Esophagus muscularis mucosa (tissue), 3 donors: ENCODE measurements at regions not wholly inside any gene's neighbourhood (a gene's known extent, or its start where the extent isn't known, plus 50 kb on each side); places are given as distances from the start of the nearest gene placed in this dataset.

Experiments used
- CTCF ChIP-seq, 3 experiments: fragments of 200-600 bp in 2 of 3; fragments of 450-650 bp in 1 of 3; sonication (generic) in 2 of 3; IDR thresholded peaks; one replicate each; pipeline ENCODE4 v1.5.1; 2017 to 2019; ENCODE audit warnings: antibody characterized with exemption in 3 of 3, mild to moderate bottlenecking in 2 of 3, moderate library complexity in 1 of 3
- POLR2A ChIP-seq: fragments of 450-650 bp; IDR thresholded peaks from one replicate; pipeline ENCODE4 v1.6.1; 2017; ENCODE audit warnings: antibody characterized with exemption, moderate library complexity, mild to moderate bottlenecking, low read depth
- POLR2AphosphoS5 ChIP-seq, 2 donors: sonication (generic); formaldehyde crosslinking; IDR thresholded peaks; one replicate each; pipeline ENCODE4 v1.6.1; 2017; ENCODE audit warnings: antibody characterized with exemption in 2 of 2

GRCh38 chr7:18399436-18400235 lies 95.9 kb upstream of the HDAC9 start:
- TF ChIP-seq POLR2A = no peak
- TF ChIP-seq CTCF (IDR thresholded peaks at IDR 0.05) = no peak
- TF ChIP-seq POLR2AphosphoS5 (IDR thresholded peaks at IDR 0.05) = no peak
